A673 (cell line): ENCODE measurements at regions not wholly inside any gene's neighbourhood (a gene's known extent, or its start where the extent isn't known, plus 50 kb on each side); places are given as distances from the start of the nearest gene placed in this dataset.

Experiments
- BruUV-seq: library from RNA; stranded (reverse); fragments of 400-500 nt; replicated peaks from 2 replicates; lab custom pipeline; 2021; lab: Mats Ljungman, UMichigan
- CTCF ChIA-PET: fragments of 300-600 bp; sonication (Branson Sonifier 250); formaldehyde crosslinking; loops from one replicate; lab custom pipeline; 2022; ENCODE audit warnings: antibody characterized with exemption; lab: Charles Lee
- POLR2A ChIA-PET: fragments of 300-600 bp; sonication (Branson Sonifier 250); formaldehyde crosslinking; loops from one replicate; lab custom pipeline; 2022; ENCODE audit warnings: antibody characterized with exemption; ENCODE audit not compliant: low non-redundant PET; lab: Charles Lee
- DNase-seq: peaks from one replicate; pipeline ENCODE4 v3.0.0-alpha.2; 2015; ENCODE audit warnings: low spot score
- H3K27ac ChIP-seq: fragments of 200-600 bp; sonication (generic); 2 replicates; pipeline ENCODE4 v1.5.1; 2016; ENCODE audit warnings: mixed run types, low read depth, mild to moderate bottlenecking, mixed read lengths, antibody characterized with exemption, low read length; ENCODE audit not compliant: poor library complexity, severe bottlenecking
- H3K27me3 ChIP-seq: fragments of 200-600 bp; sonication (generic); replicated peaks from 2 replicates; pipeline ENCODE4 v1.6.1; 2017; ENCODE audit warnings: mixed run types, low read depth, mild to moderate bottlenecking, mixed read lengths, antibody characterized with exemption, low read length; ENCODE audit not compliant: insufficient read depth, poor library complexity
- H3K36me3 ChIP-seq: fragments of 200-600 bp; sonication (generic); 2 replicates; pipeline ENCODE4 v1.6.1; 2016; ENCODE audit warnings: mixed run types, mild to moderate bottlenecking, mixed read lengths, antibody characterized with exemption, low read length; ENCODE audit not compliant: insufficient read depth, poor library complexity, severe bottlenecking
- H3K4me1 ChIP-seq: fragments of 200-600 bp; sonication (generic); 2 replicates; pipeline ENCODE4 v1.6.1; 2017; ENCODE audit warnings: mixed run types, mild to moderate bottlenecking, mixed read lengths, antibody characterized with exemption, low read length; ENCODE audit not compliant: insufficient read depth, poor library complexity, severe bottlenecking
- H3K4me3 ChIP-seq: fragments of 200-600 bp; sonication (generic); 2 replicates; pipeline ENCODE4 v1.5.1; 2016; ENCODE audit warnings: low read depth, mixed run types, mild to moderate bottlenecking, mixed read lengths, low read length; ENCODE audit not compliant: poor library complexity, severe bottlenecking
- H3K9me3 ChIP-seq: fragments of 200-600 bp; sonication (generic); 2 replicates; pipeline ENCODE4 v1.6.1; 2016; ENCODE audit warnings: mixed run types, low read depth, mild to moderate bottlenecking, mixed read lengths, antibody characterized with exemption, low read length; ENCODE audit not compliant: poor library complexity, severe bottlenecking
- CTCF ChIP-seq: fragments of 300-800, 200-600 bp; sonication (generic); conservative IDR thresholded peaks from 2 replicates; pipeline ENCODE4 v1.5.1; 2017; ENCODE audit warnings: low read depth, mild to moderate bottlenecking, antibody characterized with exemption, low read length, moderate library complexity, mixed read lengths
- EZH2 ChIP-seq: fragments of 200-600 bp; sonication (generic); IDR thresholded peaks from 2 replicates; pipeline ENCODE4 v1.6.1; 2017; ENCODE audit warnings: borderline replicate concordance, low read depth, mild to moderate bottlenecking, mixed read lengths, antibody characterized with exemption, low read length; ENCODE audit not compliant: poor library complexity, severe bottlenecking
- intact Hi-C: fragments of 100-400 bp; cut with micrococcal nuclease; formaldehyde crosslinking; loops from one replicate; pipeline ENCODE4 v1.10.0; 2022; ENCODE audit not compliant: unreplicated experiment

DNA sequence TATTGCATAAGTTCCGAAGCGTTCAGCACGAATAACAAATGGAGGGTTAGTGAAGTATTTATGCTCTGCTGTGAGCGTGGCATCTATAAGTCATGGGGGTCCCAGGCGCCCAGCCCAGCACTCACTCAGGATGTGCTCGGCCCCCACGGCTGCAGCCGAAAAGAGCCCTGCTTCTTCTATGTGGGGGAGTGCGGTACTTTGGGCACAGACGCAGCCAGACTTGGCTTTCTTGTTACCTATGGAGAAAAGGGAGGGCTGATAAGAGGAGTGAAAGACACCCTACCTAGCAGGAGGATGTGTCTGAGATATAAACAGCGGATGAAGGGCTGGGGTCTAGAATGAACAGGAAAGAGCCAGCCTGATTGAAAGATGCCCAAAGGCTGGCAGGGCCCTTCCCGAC is 51.4 kb downstream of the MRPL36 start:
- no peak overlapping the region for H3K4me3 ChIP-seq
- H3K27me3 ChIP-seq: peaks cover 45% of the 10 kb centered on the region
- POLR2A ChIA-PET: no interaction called here
- TF ChIP-seq EZH2: no peak
- TF ChIP-seq CTCF: no peak
- BruUV-seq: no TSS peak
- no peaks in the 10 kb centered on the region for H3K36me3 ChIP-seq
- H3K27ac ChIP-seq: no peak overlapping the region
- H3K4me1 ChIP-seq: no peaks in the 10 kb centered on the region
- CTCF ChIA-PET: no interaction called here
- no peaks in the 10 kb centered on the region for H3K9me3 ChIP-seq
- DNase-seq: no peak
- intact Hi-C loops: no loop called here

DNA sequence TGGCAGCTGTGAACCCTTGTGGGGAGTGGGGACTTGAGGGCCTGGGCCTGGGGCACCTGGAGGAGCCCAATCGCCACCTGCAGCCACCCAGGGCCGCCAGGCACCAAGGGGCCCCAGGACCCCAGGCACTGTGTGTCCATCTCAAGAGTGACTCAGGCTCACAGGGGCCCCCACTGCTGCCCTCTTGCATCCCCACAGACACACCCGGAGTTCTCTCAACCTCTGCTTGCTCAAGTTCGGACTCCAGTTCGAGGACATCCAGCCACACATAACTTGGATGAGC is 51.9 kb downstream of the MRPL36 start:
- intact Hi-C loops: no loop called here
- Histone ChIP-seq H3K27ac (no peak overlapping the region), H3K4me3 (no peak overlapping the region), H3K9me3 (no peaks in the 10 kb centered on the region), H3K27me3 (peaks cover 40% of the 10 kb centered on the region), H3K36me3 (no peaks in the 10 kb centered on the region), H3K4me1 (no peaks in the 10 kb centered on the region)
- TF ChIP-seq CTCF (no peak), EZH2 (no peak)
- BruUV-seq: no TSS peak
- DNase-seq: no peak
- POLR2A ChIA-PET: no interaction called here
- CTCF ChIA-PET: no interaction called here

DNA sequence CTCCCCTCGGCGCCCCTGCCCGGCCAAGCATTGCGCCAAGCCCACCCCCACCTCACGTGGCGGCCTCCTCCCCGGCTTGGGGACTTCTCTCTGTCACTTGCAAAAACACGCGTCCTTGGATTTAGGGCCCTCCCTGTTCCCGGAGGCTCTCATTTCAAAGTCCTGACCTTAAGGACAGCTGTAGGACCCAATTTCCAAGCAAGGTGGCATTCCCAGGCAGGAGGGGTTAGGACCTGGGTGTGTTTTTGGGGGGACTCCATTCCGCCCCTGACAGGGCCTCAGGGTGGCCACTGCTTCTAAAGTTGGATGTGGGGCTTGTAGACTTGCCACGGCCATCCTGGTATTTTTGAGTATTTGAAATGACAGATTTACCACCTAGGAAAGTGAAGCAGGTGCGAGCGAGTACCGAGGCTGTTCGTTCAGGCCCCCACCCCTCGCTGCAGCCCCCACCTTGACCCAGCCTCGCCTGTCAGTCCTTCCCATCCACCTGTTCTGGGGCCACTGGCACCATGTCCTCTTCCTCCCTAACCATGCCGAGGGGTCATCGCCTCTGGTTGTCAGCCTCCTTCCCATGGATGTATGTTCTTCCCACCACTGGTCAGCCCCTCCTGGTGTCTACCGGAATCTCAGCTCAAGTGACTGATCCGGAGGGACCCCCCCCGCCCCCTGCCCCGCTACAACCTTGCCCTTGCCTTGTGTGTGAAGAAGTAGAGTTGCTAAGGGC is 52.4 kb downstream of the MRPL36 start:
- Histone ChIP-seq H3K9me3 (no peaks in the 10 kb centered on the region), H3K4me1 (no peaks in the 10 kb centered on the region), H3K36me3 (no peaks in the 10 kb centered on the region), H3K27me3 (peaks cover 40% of the 10 kb centered on the region), H3K4me3 (no peak overlapping the region), H3K27ac (no peak overlapping the region)
- CTCF ChIA-PET: no interaction called here
- no TSS peak for BruUV-seq
- POLR2A ChIA-PET: no interaction called here
- no peak for DNase-seq
- intact Hi-C loops: no loop called here
- TF ChIP-seq CTCF: no peak
- TF ChIP-seq EZH2: no peak
